GM20431 (cell line): ENCODE measurements at regions not wholly inside any gene's neighbourhood (a gene's known extent, or its start where the extent isn't known, plus 50 kb on each side); places are given as distances from the start of the nearest gene placed in this dataset.

Experiments used
- in situ Hi-C: fragments of 300-500 bp; cut with MseI, MboI; formaldehyde crosslinking; loops from one replicate; pipeline ENCODE4 v1.15.0; 2020; ENCODE audit warnings: low sequenced_read_pairs; ENCODE audit not compliant: unreplicated experiment

- in situ Hi-C loops, result no loop called here
Measured at GRCh38 chr22:47767403-47767802, 1005.0 kb downstream of the TBC1D22A start.

DNA sequence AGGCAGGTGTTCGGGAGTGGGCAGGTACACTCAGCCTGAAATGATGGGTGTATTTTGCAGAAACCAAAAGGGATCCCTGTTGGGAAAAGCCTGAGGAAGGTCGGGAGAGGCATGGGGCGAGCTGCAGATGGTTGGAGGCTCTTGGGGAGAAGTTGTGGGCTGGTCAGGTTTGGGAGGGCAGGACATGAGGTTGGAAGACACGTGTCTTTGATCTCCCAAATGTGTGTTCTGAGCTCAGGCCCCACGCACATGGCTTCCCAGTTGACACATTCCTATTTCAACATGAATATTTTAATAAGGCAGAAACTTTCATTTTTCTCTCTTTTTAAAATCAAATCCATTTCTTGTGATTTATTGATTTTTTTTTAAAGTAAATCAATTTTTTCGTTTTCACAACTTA is 1003.3 kb downstream of the TBC1D22A start:
- in situ Hi-C loops, result no loop called here

DNA sequence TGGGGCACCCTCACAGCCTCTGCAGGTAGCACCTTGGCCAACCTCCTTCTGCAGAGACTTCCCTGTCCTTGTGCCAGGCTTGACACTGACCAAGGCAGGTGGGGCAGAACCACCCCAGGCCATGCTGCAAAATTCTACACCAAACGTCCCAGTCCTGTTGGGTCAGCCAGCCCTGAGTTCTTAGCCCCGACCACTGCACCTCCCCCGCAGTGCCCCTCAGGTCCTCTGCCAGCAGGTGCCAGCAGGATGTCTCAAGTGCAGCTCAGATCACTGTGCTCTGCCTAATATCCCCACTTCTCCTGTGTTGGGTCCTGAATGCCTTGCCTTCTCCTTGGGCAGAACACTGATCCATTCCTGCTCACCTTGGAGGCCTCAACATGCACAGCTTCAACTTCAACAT is 999.7 kb downstream of the TBC1D22A start:
- in situ Hi-C loops, result no loop called here

DNA sequence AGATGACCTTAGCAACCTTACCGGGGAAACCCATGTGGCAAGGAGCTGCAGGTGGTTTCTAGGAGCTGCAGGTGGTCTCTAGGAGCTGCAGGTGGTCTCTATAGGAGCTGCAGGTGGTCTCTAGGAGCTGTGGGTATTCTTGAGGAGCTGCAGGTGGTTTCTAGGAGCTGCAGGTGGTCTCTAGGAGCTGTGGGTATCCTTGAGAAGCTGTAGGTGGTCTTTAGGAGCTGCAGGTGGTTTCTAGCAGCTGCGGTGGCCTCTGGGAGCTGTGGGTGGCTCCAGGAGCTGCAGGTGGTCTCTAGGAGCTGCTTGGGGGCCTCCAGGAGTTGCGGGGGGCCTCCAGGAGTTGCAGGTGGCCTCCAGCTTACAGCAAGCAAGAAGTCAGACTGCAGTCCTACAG is 997.5 kb downstream of the TBC1D22A start:
- in situ Hi-C loops, result no loop called here

DNA sequence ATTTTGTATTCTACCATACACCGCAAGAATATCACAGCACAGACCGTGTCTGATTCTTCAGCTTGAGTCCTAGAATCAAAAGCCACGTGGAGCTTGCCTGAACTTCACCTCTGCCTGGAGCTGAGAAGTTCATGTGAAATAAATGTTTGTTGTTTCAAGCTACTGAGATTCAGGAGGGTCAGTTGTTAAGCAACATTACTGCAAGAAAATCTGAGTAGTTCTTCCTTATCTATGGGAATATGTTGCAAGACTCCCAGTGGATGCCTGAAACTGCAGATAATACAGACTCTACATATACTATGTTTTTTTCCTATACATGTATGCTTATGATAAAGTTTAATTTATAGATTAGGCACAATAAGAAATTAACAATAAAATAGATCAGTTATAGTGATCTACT is 995.3 kb downstream of the TBC1D22A start:
- in situ Hi-C loops, result no loop called here

GRCh38 chr22:47750086-47750485 is 987.6 kb downstream of the TBC1D22A start:
- in situ Hi-C loops, result no loop called here

GRCh38 chr22:47748957-47749356 is 986.5 kb downstream of the TBC1D22A start:
- in situ Hi-C loops, result no loop called here

- in situ Hi-C loops, result no loop called here
Measured at GRCh38 chr22:47748271-47748670, 985.8 kb downstream of the TBC1D22A start.

- in situ Hi-C loops, result no loop called here
Measured at GRCh38 chr22:47740109-47740805, 977.8 kb downstream of the TBC1D22A start.

- in situ Hi-C loops, result no loop called here
Measured at GRCh38 chr22:47739291-47740015, 977.0 kb downstream of the TBC1D22A start.

- in situ Hi-C loops, result no loop called here
Measured at GRCh38 chr22:47738472-47739013, 976.1 kb downstream of the TBC1D22A start.

- in situ Hi-C loops, result no loop called here
Measured at GRCh38 chr22:47736186-47737034, 974.0 kb downstream of the TBC1D22A start.

- in situ Hi-C loops, result no loop called here
Measured at GRCh38 chr22:47734511-47734910, 972.1 kb downstream of the TBC1D22A start.

DNA sequence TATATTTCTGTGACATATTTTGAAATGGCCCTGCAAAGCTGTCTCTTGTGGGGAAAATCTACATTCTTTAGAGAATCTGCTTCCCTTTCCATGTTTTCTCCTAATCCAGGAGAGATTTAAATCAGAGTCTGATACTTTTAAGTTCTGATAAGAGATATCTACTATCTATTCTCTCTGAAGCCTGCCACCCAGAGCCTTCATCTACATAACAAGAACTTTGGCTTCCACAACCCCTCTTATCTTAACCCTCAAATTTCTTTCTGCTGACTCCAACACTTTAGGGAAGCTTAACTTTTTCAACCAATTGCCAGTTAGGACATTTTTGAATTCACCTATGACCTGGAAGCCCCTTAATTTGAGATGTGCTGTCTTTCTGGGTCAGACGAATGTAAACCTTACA is 965.2 kb downstream of the TBC1D22A start:
- in situ Hi-C loops, result no loop called here

DNA sequence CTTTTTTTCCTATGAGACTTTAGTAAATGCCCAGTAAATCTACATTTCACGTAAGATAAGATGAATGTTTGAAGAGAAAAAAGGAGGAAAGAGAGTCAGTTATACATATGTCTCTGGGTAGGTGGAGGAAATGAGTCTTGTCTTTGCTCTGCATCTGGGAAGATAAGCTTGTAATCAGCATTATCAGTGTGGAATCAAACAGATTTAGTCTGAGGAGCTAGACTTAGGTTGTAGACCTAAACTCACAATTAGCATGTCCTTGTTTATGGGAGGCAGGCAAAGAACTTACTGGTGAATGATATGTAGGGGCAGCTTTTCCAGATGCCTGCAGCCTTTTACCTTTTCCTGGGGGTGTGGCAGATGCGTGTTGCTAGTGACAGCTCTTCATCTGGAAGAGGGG is 962.3 kb downstream of the TBC1D22A start:
- in situ Hi-C loops, result no loop called here

- in situ Hi-C loops, result no loop called here
Measured at GRCh38 chr22:47724030-47724429, 961.6 kb downstream of the TBC1D22A start.

DNA sequence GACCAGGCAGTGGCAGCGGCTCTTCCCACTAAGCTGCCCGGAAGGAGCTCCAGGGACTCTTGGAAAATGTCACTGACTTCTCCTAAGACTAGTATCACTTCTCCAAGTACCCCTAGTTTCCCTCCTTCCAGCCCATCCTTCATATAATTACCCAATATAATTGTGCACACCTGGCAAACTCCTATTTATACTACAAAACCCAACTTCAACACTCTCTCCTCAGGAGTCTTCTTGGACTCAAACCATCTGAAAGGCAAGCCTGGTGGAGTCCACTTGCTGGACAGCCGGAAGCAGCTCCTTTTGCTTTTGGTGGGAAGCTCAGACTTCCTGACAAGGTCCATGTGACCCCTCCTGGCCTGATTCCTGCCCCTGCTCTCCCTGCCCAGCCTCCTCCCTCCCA is 955.9 kb downstream of the TBC1D22A start:
- in situ Hi-C loops, result no loop called here

DNA sequence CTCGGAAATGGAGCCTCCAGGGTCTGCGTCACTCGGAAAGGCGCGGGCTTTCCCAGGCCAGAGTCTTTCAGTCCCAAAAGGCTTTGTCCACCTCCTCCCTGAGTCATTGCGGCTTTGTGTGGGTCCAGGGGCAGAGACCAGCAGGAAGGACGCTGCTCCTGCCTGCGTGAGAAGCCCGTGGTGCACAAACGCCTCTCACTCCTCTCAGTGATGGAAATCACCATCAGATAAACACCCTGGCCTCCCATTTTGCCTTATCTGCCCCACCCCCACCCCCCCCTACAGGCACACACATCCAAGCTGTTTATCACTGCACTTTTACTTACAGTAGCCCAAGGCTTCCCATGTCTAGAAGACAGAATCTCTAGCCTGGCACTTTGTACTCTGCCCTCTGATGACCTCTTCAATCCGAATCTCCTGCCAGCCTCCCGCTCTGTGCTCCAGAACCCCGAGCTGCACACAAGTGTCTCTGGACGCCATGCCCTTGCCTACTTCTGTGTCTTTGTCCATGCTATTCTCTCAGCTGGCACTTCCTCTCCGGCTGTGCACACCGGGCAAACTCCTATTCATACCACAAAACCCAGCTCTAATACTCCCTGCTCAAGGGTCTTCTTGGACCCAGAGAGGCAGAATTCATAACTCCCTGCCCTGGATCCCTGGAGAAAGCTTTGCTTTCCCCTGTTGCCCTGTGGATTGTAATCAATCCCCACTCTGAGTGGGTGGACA is 954.6 kb downstream of the TBC1D22A start:
- in situ Hi-C loops, result no loop called here

GRCh38 chr22:47715866-47716578 is 953.6 kb downstream of the TBC1D22A start:
- in situ Hi-C loops, result no loop called here
